Stimulated activated CD8-positive, alpha-beta memory T cell treated with anti-CD3 and anti-CD28 coated beads, Interleukin-7, amount 100 ng/mL, for 4 hours (primary cell): ENCODE measurements at regions not wholly inside any gene's neighbourhood (a gene's known extent, or its start where the extent isn't known, plus 50 kb on each side); places are given as distances from the start of the nearest gene placed in this dataset.

ENCODE experiments used
- DNase-seq, 2 donors: peaks; one replicate each; pipeline ENCODE4 v3.0.0-alpha.2; 2020; ENCODE audit warnings: low read depth in 2 of 2

- DNase-seq, result no peak
Observed at GRCh38 chr5:163622799-163623198, 117.4 kb downstream of the MAT2B start.

- DNase-seq, result no peak
Observed at GRCh38 chr5:163623524-163623923, 118.1 kb downstream of the MAT2B start.

- no peak for DNase-seq
Observed at GRCh38 chr5:163623986-163624385, 118.6 kb downstream of the MAT2B start.

GRCh38 chr5:163624431-163624830 lies 119.0 kb downstream of the MAT2B start:
- DNase-seq, result no peak

- DNase-seq, result no peak
Observed at GRCh38 chr5:163626904-163627434, 121.5 kb downstream of the MAT2B start.

- DNase-seq, result no peak
Observed at GRCh38 chr5:163631856-163632255, 126.4 kb downstream of the MAT2B start.

GRCh38 chr5:163633926-163634460 lies 128.6 kb downstream of the MAT2B start:
- DNase-seq, result no peak

- DNase-seq, result no peak
Observed at GRCh38 chr5:163635631-163636030, 130.2 kb downstream of the MAT2B start.

- DNase-seq, result no peak
Observed at GRCh38 chr5:163642904-163643303, 137.5 kb downstream of the MAT2B start.

- DNase-seq, result no peak
Observed at GRCh38 chr5:163645421-163646416, 140.3 kb downstream of the MAT2B start.

- DNase-seq, result no peak
Observed at GRCh38 chr5:163649514-163649913, 144.1 kb downstream of the MAT2B start.

- DNase-seq, result no peak
Observed at GRCh38 chr5:163653526-163653925, 148.1 kb downstream of the MAT2B start.

- DNase-seq, result no peak
Observed at GRCh38 chr5:163658702-163659567, 153.5 kb downstream of the MAT2B start.

GRCh38 chr5:163659568-163659902 lies 154.1 kb downstream of the MAT2B start:
- no peak for DNase-seq

- no peak for DNase-seq
Observed at GRCh38 chr5:163660486-163660885, 155.1 kb downstream of the MAT2B start.

GRCh38 chr5:163661360-163661759 lies 155.9 kb downstream of the MAT2B start:
- no peak for DNase-seq

- no peak for DNase-seq
Observed at GRCh38 chr5:163670036-163670435, 164.6 kb downstream of the MAT2B start.

GRCh38 chr5:163677092-163677491 lies 171.7 kb downstream of the MAT2B start:
- no peak for DNase-seq

GRCh38 chr5:163682234-163682633 lies 176.8 kb downstream of the MAT2B start:
- no peak for DNase-seq

- no peak for DNase-seq
Observed at GRCh38 chr5:163687414-163687813, 182.0 kb downstream of the MAT2B start.

GRCh38 chr5:163692091-163692490 lies 186.7 kb downstream of the MAT2B start:
- DNase-seq, result no peak
